ENCODE measurements at regions not wholly inside any gene's neighbourhood (a gene's known extent, or its start where the extent isn't known, plus 50 kb on each side); places are given as distances from the start of the nearest gene placed in this dataset.

GRCh38 chr16:35193956-35194355, 1734.5 kb downstream of the TP53TG3F start:
- Histone ChIP-seq H3K4me1 (replicated peaks in 1 of 2) (no peaks in the 10 kb centered on the region), H3K27ac (no peak overlapping the region), H3K4me3 (no peak overlapping the region)
- 0 to 57% (median 10%) methylated on average over 1 to 3 of the region's 3 CpGs; no CpG with 5 or more reads in 3 of the 10 experiments for WGBS, 10 experiments
- ATAC-seq (replicated peaks in 6 of 8): no peak
- in situ Hi-C loops (cut with MboI; ENCODE audit: low pct_unique_long_range_greater_than_20kb in 2 of 9, low sequenced_read_pairs in 9 of 9, unreplicated experiment in 9 of 9): no loop called here

GRCh38 chr16:35194681-35195080, 1735.3 kb downstream of the TP53TG3F start:
- in situ Hi-C loops (cut with MboI; ENCODE audit: low pct_unique_long_range_greater_than_20kb in 2 of 9, low sequenced_read_pairs in 9 of 9, unreplicated experiment in 9 of 9): no loop called here
- ATAC-seq (replicated peaks in 6 of 8): no peak
- 0 to 100% (median 19%) methylated on average over 1 to 3 of the region's 5 CpGs; no CpG with 5 or more reads in 5 of the 10 experiments for WGBS, 10 experiments
- no peaks in the 10 kb centered on the region for H3K4me1 ChIP-seq (replicated peaks in 1 of 2)
- H3K4me3 ChIP-seq: no peak overlapping the region
- no peak overlapping the region for H3K27ac ChIP-seq

- Histone ChIP-seq H3K4me3 (no peak overlapping the region), H3K27ac (no peak overlapping the region), H3K4me1 (replicated peaks in 1 of 2) (no peaks in the 10 kb centered on the region)
- in situ Hi-C loops (cut with MboI; ENCODE audit: low pct_unique_long_range_greater_than_20kb in 2 of 9, low sequenced_read_pairs in 9 of 9, unreplicated experiment in 9 of 9): no loop called here
- no peak for ATAC-seq (replicated peaks in 6 of 8)
- 0 to 73% (median 35%) methylated on average over 1 to 14 of the region's 29 CpGs; no CpG with 5 or more reads in 5 of the 10 experiments for WGBS, 10 experiments
These were observed 1735.9 kb downstream of the TP53TG3F start for GRCh38 chr16:35195173-35195863.

GRCh38 chr16:35195864-35196216, 1736.4 kb downstream of the TP53TG3F start:
- 60 to 74% (median 73%) methylated on average over 1 to 7 of the region's 15 CpGs; no CpG with 5 or more reads in 7 of the 10 experiments for WGBS, 10 experiments
- no peaks in the 10 kb centered on the region for H3K4me1 ChIP-seq (replicated peaks in 1 of 2)
- no peak overlapping the region for H3K27ac ChIP-seq
- H3K4me3 ChIP-seq: no peak overlapping the region
- no peak for ATAC-seq (replicated peaks in 6 of 8)
- in situ Hi-C loops (cut with MboI; ENCODE audit: low pct_unique_long_range_greater_than_20kb in 2 of 9, low sequenced_read_pairs in 9 of 9, unreplicated experiment in 9 of 9): no loop called here

GRCh38 chr16:35196313-35196712, 1736.9 kb downstream of the TP53TG3F start:
- Histone ChIP-seq H3K4me1 (replicated peaks in 1 of 2) (no peaks in the 10 kb centered on the region), H3K4me3 (no peak overlapping the region), H3K27ac (no peak overlapping the region)
- ATAC-seq (replicated peaks in 6 of 8): no peak
- WGBS, 10 experiments: 51 to 89% (median 73%) methylated on average over 1 to 9 of the region's 21 CpGs; no CpG with 5 or more reads in 4 of the 10 experiments
- in situ Hi-C loops (cut with MboI; ENCODE audit: low pct_unique_long_range_greater_than_20kb in 2 of 9, low sequenced_read_pairs in 9 of 9, unreplicated experiment in 9 of 9): no loop called here

GRCh38 chr16:35197656-35198055, 1738.2 kb downstream of the TP53TG3F start:
- no peak for ATAC-seq (replicated peaks in 6 of 8)
- no peaks in the 10 kb centered on the region for H3K4me1 ChIP-seq (replicated peaks in 1 of 2)
- 0 to 80% (median 19%) methylated on average over 1 to 8 of the region's 10 CpGs; no CpG with 5 or more reads in 5 of the 10 experiments for WGBS, 10 experiments
- in situ Hi-C loops (cut with MboI; ENCODE audit: low pct_unique_long_range_greater_than_20kb in 2 of 9, low sequenced_read_pairs in 9 of 9, unreplicated experiment in 9 of 9): no loop called here
- H3K27ac ChIP-seq: no peak overlapping the region
- H3K4me3 ChIP-seq: no peak overlapping the region

GRCh38 chr16:35198223-35199199, 1739.1 kb downstream of the TP53TG3F start:
- no peak for ATAC-seq (replicated peaks in 6 of 8)
- WGBS, 10 experiments: 0 to 87% (median 33%) methylated on average over 1 to 16 of the region's 26 CpGs; no CpG with 5 or more reads in 1 of the 10 experiments
- no peaks in the 10 kb centered on the region for H3K4me1 ChIP-seq (replicated peaks in 1 of 2)
- in situ Hi-C loops (cut with MboI; ENCODE audit: low pct_unique_long_range_greater_than_20kb in 2 of 9, low sequenced_read_pairs in 9 of 9, unreplicated experiment in 9 of 9): no loop called here
- no peak overlapping the region for H3K4me3 ChIP-seq
- no peak overlapping the region for H3K27ac ChIP-seq

- Histone ChIP-seq H3K4me1 (replicated peaks in 1 of 2) (no peaks in the 10 kb centered on the region), H3K4me3 (no peak overlapping the region), H3K27ac (no peak overlapping the region)
- 14% methylated on average over 1 of the region's 1 CpG; no CpG with 5 or more reads in 9 of the 10 experiments for WGBS, 10 experiments
- ATAC-seq (replicated peaks in 6 of 8): no peak
- in situ Hi-C loops (cut with MboI; ENCODE audit: low pct_unique_long_range_greater_than_20kb in 2 of 9, low sequenced_read_pairs in 9 of 9, unreplicated experiment in 9 of 9): no loop called here
These were observed 1741.2 kb downstream of the TP53TG3F start for GRCh38 chr16:35200662-35201061.

- 0 to 60% (median 35%) methylated on average over 1 to 5 of the region's 5 CpGs; no CpG with 5 or more reads in 4 of the 10 experiments for WGBS, 10 experiments
- no peak overlapping the region for H3K27ac ChIP-seq
- in situ Hi-C loops (cut with MboI; ENCODE audit: low pct_unique_long_range_greater_than_20kb in 2 of 9, low sequenced_read_pairs in 9 of 9, unreplicated experiment in 9 of 9): no loop called here
- no peaks in the 10 kb centered on the region for H3K4me1 ChIP-seq (replicated peaks in 1 of 2)
- no peak overlapping the region for H3K4me3 ChIP-seq
- ATAC-seq (replicated peaks in 6 of 8): no peak
These were observed 1741.7 kb downstream of the TP53TG3F start for GRCh38 chr16:35201151-35201550.

GRCh38 chr16:35203636-35204035, 1744.2 kb downstream of the TP53TG3F start:
- 0 to 80% (median 17%) methylated on average over 1 to 2 of the region's 2 CpGs; no CpG with 5 or more reads in 3 of the 10 experiments for WGBS, 10 experiments
- Histone ChIP-seq H3K4me3 (no peak overlapping the region), H3K27ac (no peak overlapping the region), H3K4me1 (replicated peaks in 1 of 2) (no peaks in the 10 kb centered on the region)
- no peak for ATAC-seq (replicated peaks in 6 of 8)
- in situ Hi-C loops (cut with MboI; ENCODE audit: low pct_unique_long_range_greater_than_20kb in 2 of 9, low sequenced_read_pairs in 9 of 9, unreplicated experiment in 9 of 9): no loop called here

GRCh38 chr16:35207059-35207999, 1747.9 kb downstream of the TP53TG3F start:
- 0 to 90% (median 65%) methylated on average over 1 to 22 of the region's 54 CpGs; no CpG with 5 or more reads in 3 of the 10 experiments for WGBS, 10 experiments
- H3K4me1 ChIP-seq (replicated peaks in 1 of 2): no peaks in the 10 kb centered on the region
- in situ Hi-C loops (cut with MboI; ENCODE audit: low pct_unique_long_range_greater_than_20kb in 2 of 9, low sequenced_read_pairs in 9 of 9, unreplicated experiment in 9 of 9): no loop called here
- no peak overlapping the region for H3K27ac ChIP-seq
- H3K4me3 ChIP-seq: no peak overlapping the region
- ATAC-seq (replicated peaks in 6 of 8): no peak

GRCh38 chr16:35208001-35208935, 1748.9 kb downstream of the TP53TG3F start:
- Histone ChIP-seq H3K4me3 (no peak overlapping the region), H3K4me1 (replicated peaks in 1 of 2) (no peaks in the 10 kb centered on the region), H3K27ac (no peak overlapping the region)
- in situ Hi-C loops (cut with MboI; ENCODE audit: low pct_unique_long_range_greater_than_20kb in 2 of 9, low sequenced_read_pairs in 9 of 9, unreplicated experiment in 9 of 9): no loop called here
- no peak for ATAC-seq (replicated peaks in 6 of 8)
- WGBS, 10 experiments: 0 to 86% (median 55%) methylated on average over 1 to 8 of the region's 35 CpGs; no CpG with 5 or more reads in 4 of the 10 experiments

Data from motor neuron (in vitro differentiated cells).